GM12891 (cell line): ENCODE measurements at regions not wholly inside any gene's neighbourhood (a gene's known extent, or its start where the extent isn't known, plus 50 kb on each side); places are given as distances from the start of the nearest gene placed in this dataset.

Experiments used
- PAX5 ChIP-seq: IDR thresholded peaks from 2 replicates; pipeline ENCODE4 v1.6.1; 2011; ENCODE audit warnings: low read length, moderate library complexity, mild to moderate bottlenecking; ENCODE audit not compliant: insufficient read depth, severe bottlenecking
- POLR2A ChIP-seq: IDR thresholded peaks from 2 replicates; pipeline ENCODE4 v1.6.1; 2011; ENCODE audit warnings: low read depth, low read length, control low read depth
- POLR2AphosphoS5 ChIP-seq: IDR thresholded peaks from 2 replicates; pipeline ENCODE4 v1.6.1; 2011; ENCODE audit warnings: low read depth, low read length, control low read depth
- POU2F2 ChIP-seq: IDR thresholded peaks from 2 replicates; pipeline ENCODE4 v1.6.1; 2011; ENCODE audit warnings: low read depth, mild to moderate bottlenecking, control low read depth, low read length, moderate library complexity
- TAF1 ChIP-seq: IDR thresholded peaks from 2 replicates; pipeline ENCODE4 v1.6.1; 2011; ENCODE audit warnings: low read depth, low read length, control low read depth

- TF ChIP-seq POLR2AphosphoS5 (no peak), POLR2A (no peak), POU2F2 (no peak), PAX5 (no peak), TAF1 (no peak)
These were observed 83.8 kb upstream of the NMUR2 start for GRCh38 chr5:152488869-152489268.
